Eye (tissue), 1 donor: ENCODE measurements at regions not wholly inside any gene's neighbourhood (a gene's known extent, or its start where the extent isn't known, plus 50 kb on each side); places are given as distances from the start of the nearest gene placed in this dataset.

ENCODE experiments used
- DNase-seq: peaks from one replicate; pipeline ENCODE4 v3.0.0-alpha.2; 2015

DNA sequence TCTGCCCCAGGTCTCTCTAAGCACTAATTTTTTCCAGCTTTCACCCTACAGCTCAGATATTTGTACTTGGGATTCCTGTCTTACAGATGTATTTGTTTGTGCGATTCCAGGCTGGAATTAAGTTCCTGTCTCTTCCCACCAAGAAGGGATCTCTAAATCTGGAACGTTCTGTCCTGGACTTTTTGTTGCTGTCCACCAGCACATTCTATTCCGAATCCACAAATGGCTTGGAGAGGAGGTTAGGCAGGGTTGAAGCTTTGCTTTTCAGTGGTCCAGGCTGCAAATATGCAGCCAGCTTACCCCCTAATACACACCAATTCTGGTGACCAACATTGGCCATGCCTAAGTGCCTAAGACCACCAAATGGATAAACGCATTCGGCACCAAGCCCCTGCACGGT lies 315.0 kb downstream of the TNS1 start:
- DNase-seq = no peak

DNA sequence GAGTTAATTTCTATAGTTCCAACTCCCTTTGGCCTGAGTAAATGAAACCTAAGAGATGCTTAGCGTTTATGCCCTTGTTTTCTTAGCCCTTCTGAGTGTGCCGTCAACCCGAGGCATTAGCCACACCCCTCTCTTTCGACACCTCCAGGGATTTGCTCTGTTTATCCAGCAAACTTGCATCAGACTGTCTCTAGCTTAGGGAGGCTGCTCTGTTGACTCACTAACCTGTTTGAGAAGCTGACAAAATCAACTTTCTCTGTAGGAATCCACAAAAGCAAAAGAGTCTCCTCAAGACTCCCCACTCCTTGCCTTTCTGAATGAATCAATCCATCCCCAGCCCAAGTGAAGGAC lies 317.6 kb downstream of the TNS1 start:
- peak; percentile 35 for DNase-seq

DNA sequence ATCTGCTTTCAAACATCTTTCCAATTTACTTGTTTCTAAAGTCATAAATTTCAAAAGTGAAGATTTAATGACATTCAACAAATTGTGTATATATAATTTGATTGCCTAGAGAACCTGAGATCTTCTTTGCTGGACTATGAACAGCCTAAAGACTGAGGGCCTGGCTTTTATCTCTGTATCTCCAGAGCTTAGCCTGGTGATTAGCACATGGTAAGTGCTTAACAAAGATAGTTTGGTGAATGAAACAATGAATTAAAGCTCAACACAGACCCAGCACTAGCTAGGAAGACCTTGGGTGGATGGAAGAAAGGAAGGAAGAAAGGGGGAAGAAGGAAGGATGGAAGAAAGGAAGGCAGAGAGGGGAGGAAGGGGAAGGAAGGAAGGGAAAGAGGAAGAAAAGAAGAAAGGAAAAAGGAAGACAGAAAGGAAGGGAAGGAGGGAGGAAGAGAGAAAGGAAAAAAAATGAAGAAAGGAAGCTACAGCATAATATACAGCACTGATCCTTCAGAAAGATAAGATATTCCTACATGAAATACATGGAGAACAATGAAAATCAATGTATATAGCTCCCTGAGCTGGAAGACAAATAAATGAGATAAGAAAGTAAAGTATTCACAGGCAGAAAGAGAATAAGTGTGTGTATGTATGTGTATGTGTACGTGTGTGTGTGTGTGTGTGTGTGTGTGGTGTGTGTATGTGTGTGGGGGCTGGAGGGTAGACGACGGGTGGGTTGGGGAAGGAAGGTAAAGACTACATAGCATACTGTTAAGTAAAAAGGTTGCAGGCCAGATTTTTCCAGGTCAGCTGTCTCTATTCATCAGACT lies 318.2 kb downstream of the TNS1 start:
- DNase-seq = no peak

DNA sequence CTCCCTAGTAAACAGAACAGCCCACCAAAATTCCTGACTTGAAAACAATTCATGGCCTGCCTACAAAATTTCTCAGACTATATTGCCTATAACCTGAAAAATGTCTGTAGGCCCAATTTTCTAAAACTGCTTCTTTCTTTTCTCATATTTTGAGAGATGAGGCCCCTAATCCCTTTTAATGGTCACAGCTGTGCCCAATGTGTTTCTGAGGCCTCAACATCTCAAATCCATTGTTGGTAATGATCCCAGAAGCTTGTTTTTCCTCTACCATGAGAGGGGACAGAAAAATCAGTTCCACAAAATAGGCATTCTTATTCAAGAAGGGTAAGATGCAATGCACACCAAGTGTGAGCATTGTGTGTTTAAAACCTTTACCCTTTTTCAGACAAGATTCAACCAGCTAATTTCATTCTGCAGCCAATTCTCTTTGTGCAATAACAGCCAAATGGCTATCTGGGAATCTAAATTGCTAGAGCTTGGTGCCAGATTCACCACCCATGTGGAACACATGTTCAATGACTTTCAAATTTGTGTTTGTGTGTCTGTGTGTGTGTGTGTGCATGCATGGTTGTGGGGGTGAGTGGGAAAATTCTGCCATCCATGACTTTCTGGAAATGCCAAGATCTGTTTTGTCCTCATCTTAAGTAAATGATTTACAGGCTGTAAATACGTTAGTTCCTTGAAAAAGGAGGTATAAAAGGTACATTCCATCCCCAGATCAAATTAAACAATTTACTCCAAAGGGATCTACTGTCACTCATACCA lies 319.5 kb downstream of the TNS1 start:
- DNase-seq = peak; percentile 35

DNA sequence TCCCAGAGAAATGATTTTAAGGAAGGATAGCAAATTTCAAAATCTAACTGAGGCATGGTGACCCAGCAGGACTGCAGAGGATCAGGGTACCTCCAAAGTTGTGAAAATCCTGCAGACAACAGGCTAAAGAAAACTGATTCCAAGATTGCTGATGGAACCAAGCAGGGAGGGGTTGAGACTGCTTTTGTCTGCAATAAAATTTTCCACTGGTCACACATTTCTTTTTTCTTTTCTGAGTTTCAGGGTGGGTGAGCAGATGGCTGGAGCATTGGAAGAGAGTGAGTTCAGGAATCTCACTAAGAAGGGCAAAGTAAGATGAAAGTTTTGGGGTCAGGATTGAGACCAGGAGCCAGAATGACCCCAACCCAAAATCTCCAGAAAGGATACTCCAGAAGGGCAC lies 321.0 kb downstream of the TNS1 start:
- DNase-seq = no peak

DNA sequence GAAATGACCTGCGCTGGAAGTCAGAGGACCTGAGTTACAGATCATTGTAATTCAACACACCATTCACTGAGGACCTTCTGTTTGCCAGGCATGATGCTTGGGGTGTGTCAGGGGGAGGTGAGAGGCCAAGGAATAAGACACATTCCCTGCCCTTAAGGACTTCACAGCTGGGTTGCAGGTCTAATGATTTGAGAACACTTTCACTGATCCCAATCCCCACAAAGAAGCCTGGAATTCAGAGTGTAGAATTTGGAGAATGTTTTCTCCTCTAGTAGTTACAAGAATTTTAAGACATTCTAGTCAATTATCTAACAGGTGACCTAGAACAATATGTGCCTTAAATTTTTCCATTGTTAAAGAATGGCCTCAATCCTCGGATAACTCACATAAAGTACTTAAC lies 322.4 kb downstream of the TNS1 start:
- no peak for DNase-seq

DNA sequence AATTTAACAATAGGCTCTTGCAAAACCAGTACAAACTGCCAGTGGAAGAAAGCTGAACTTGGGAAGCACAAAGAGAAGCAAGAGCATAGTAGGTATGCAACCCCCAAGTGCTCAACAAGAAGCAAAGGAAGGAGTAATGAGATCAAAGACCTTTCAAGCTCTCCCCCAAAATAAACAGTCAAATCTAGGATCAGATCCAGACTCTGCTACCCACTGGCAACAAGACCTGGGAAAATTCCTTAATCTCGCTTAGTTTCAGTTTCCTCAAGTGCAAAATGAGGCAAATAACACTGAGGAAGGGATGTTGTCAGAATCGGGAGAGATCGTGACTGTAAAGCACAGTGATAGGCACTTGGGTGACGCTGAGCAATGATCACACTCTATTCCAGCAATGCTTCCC lies 329.2 kb downstream of the TNS1 start:
- no peak for DNase-seq

DNA sequence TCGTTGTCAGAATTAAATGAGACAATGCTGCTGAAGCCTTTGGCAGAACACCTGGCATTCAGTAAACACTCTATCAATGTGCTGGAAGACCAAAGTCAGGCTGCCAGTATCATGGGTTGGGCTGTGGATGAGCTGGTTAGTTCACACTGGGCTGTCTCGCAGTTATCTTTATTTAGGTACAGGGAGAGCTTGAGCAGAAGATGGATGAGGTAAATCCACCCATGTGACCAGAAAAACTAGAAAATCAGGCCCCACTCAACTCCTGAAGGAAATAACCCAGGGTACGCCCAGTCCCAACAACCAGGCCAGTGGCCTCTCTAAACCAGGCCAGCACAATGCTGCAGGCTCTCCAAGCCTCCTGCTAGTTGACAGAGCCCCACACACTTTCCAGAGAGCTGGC lies 330.3 kb downstream of the TNS1 start:
- DNase-seq = no peak

DNA sequence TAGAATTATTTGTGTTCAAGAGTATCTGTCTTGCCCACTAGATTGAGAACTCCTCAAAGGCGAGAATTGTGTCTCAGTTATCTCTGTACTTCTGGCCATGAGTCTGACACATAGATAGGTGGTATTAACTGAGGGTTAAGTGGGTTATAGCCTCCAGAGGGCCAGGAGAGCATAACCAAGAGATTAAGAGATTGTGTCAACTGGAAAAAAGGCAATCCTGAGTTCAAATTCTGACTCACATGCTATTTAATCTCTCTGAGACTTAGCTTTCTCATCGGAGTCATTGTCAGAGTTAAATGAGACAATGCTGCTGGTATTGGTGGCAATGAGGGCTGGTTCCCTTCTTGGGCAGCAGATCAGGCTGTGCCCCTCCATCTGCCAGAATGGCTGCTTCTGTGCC lies 330.9 kb downstream of the TNS1 start:
- no peak for DNase-seq

DNA sequence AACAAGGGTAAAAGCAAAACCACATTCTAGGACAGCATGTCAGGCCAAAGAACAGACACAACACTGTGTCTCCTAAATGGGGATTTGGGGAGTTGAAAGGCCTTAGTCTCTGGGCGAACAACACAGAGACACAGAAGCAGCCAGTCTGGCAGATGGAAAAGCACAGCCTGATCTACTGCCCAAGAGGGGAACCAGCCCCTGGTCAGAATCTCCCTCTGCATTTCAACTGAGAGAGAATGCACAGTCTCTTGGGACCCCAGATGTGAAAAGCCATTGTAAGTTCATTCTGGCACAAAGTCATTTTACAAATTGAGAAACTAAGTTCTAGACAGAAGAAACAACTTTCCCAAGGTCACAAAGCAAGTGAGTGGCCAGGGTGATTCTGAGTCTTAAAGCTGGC lies 331.7 kb downstream of the TNS1 start:
- DNase-seq = no peak

DNA sequence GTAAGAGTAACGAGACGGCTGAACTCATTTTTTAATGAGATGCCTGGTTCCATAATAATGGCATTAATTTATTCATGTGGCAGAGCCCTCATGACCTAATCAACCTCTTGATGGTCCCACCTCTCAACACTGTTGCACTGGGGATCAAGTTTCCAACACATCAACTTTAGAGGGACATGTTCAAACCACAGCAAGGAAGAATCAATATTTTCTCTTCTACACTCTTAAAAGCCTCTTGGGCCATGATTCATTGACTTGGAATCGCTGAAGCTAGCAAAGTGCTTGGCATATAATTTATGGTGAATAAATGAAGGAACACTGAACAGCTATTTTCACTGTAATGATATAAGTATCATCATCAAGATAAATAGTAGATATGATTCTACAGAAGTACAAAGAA lies 333.0 kb downstream of the TNS1 start:
- DNase-seq = no peak

DNA sequence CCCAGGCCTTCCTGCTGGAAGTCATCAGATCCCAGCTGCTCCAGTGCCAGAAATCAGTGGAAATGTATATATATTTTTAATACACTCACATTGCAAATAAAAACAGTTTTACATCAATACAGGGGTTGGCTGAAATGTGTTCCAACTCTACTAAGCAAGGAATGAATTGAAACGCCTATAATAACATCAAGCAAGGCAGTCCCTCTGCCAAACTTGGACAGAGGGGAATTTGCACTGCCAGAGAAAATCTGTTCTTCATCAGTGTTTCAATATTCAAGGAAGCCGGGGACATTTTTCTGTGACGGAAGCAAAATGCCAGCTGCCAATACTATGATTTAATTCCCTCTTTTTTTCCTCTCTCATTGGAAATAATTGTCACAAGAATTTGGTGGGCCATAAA lies 335.3 kb downstream of the TNS1 start:
- peak; percentile 86 for DNase-seq

DNA sequence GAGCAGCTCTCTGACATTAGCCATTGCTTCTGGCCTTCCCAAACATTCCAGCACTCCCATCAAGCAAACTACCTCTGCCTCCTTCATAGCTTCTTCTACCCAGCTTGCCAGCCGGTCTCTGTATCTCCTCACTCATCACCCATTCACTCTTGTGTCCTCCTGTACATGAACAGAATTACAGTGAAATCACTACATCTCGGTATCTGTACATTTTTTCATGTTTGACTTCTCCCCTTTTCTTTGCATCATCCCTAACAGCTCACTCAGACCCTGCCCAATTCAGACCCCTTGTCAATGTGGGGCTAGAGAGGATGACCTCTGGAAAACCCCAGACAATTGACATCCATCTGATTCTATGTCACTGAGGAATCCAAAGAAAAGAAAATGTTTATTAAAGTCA lies 335.8 kb downstream of the TNS1 start:
- no peak for DNase-seq

DNA sequence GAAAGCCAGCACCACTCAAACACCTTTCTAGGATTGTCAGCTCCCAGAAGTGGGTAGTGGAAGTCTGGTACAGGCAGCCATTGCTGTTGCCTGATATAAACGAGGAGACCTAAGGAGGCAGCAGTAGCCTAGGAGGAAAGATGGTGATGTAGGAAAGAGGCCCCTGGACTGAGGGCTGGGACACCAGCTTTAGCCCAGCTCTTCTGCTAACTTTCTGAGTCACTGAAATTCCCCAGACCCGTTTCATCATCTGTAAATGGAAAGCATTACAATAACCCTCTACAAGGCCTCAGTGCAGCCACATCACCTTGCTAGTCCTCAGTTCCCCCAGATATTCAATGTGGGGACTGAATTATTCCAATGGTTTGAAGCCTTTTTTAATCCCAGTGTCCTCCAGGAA lies 336.5 kb downstream of the TNS1 start:
- no peak for DNase-seq

DNA sequence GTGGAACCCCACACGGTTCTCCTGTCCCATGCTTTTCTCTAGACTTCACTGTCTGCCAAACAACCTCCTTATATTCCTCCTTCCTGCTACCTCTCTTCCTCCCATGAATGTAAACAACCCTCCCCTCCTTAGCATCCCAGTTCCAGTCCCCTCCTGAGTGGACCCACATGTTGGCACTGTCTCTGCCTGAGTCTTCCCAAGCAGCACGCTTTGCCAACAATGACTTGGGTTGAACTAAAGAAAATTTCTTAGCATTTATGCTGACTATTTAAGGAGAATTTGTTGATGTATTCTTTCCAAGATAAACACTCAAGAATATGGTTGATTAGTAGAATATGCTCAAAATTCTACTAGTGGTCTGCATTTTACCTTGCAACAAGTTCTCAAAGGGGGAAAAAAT lies 338.0 kb downstream of the TNS1 start:
- DNase-seq = peak; percentile 40

DNA sequence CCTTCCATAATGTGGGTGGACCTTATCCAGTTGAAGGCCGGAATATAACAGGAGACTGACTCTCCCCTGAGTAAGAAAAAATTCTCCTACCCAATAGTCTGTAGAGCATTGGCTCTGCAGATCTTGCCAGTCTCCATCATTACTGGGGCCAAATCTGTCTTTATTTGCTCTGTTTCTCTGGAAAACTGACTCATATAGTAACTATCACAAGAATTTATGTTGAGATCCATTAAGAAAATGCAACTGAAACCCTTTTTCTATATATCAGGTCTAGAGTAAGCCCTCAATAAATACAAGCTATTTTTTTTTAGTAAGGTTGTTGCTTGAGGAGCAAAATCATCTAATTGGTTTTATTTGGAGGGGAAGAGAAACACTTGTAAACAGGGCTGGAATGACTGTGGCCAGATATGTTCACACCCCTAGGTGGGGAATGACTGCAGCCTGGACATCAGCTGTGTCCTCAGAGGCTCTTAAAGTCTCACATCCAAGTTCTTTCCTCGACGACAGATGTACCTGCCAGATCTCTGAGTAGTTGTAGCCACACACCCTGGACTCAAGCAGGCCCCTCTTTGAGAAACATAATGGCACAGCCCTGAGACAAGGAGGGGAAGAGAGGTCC lies 339.7 kb downstream of the TNS1 start:
- no peak for DNase-seq

DNA sequence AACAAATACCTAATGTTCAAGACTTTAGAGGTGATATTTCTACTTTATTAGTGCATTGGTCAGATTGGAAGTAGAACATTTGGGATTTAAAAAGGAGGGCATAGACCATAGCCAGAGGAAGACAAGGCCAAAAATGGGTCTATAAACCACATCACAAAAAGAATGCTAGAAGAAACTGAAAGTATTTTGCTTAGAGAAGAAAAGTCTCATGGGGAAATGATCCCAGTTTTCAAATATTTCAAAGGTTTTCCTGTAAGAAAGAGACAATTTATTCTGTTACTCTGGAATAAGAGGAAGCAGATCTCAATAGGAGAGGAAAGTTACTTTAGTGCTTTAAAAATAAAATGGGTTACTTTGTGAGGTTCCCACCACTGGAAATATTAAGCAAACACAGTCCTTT lies 341.4 kb downstream of the TNS1 start:
- DNase-seq = no peak

DNA sequence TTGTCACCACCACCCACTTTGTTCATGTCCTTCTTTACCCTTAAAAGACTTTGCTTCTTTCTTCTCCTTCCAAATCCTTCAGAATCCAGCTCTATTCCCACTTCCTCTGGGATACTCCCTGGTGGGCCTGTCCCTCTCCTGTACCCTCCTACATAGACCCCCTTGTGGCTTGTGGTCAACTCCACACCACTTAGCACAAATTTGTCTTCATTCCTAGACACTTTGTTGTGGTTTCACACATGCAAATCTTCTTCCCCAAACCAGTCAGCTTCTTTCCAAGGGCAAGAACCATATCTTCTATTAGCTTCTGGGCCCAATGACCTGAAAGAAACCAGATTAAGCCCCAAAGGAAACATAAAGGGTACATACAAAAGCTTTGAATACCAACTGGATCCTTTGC lies 342.4 kb downstream of the TNS1 start:
- no peak for DNase-seq

DNA sequence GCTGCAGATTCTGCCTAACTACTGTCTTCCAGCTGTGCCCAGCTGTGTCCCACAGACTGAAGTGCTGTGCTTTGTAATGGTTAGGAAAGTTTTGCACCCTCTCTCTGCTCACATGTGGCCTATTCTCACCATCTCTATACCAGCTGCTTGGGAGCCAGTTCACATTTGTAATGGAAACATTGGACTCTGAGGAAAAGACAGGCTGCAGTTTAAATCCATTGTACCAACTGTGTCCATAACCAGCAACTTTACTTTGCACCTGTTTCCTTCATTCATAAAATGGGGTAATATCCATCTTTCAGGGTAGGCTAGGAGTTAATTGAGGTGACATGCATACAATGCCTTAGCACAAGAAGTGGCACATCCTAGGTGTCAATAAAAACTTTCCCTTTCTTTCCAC lies 344.0 kb downstream of the TNS1 start:
- DNase-seq = no peak

DNA sequence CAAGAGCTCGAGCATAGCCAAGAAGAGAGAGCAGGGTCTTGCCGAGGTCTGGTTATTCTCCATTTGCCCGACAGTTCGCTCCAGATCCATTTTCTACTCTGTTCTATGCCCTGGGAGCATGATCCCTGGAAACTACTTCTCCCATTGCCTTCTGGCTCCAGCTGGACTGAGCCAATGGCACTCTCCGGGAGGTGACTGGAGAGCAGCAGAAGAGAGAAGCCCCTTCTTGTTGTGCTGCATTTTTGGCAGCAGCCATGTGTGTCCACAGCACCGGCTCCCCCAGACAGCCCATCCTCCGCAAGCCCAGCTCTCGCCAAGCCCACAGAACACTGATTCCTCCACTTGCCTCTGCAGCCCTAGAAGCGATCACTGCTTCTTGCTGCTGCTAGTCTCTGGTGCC lies 345.5 kb downstream of the TNS1 start:
- DNase-seq = no peak

DNA sequence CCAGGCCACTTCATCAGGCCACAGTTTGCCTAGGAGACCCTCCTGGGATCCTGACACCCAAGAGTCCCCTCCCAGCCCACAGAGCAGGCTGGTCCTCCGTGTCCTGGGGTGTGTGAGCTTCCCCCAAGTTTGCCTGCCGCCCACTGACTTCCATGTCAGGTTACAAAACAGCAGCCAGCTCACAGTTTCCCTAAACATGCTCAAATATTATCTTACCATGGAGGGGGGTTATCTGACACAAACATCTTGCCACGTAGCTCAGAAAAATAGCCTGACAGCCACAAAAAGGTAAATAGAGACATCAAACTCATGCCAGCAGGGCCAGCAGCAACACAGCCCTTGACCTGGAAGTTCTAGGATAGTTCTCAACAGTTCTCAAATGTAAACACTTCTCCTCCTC lies 346.5 kb downstream of the TNS1 start:
- no peak for DNase-seq

DNA sequence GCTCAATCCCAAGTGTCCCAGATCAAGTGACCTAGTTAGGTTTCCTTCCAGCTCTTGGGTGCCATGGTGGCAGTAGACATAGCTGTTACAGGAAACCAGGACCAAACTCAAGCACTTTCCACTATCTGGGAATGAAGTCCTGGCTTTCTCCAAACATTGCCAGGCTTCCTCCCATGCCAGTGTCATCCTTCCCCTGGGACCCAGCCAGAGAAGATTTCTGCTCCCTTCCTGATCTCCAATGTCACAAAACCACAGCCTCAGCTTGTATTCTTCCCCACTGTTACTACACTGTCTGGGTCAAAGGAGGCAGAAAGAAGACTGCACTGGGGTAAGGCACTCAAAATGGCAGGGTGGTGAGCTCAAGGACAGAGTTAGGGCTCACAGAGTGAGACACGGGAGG lies 347.1 kb downstream of the TNS1 start:
- no peak for DNase-seq

DNA sequence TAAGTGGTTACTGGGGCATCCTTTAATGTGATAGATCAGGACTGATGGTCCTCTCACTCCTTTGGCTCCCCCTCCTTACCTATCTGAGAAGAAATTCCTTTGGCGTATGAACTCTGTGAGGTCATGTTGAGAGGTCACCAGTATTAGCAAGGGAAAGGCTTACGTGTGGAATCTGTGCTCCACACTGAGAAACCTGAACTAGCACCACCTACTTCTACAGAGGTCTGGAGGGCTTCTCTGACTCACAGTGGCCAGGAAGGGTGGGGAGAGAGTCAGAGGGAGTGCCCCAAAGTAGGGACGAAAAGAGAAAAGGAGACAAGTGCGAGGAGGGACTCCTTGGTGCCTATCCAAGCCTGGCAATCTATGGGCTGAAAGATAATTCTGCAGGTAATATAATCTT lies 348.6 kb downstream of the TNS1 start:
- no peak for DNase-seq
